ENCODE measurements at regions not wholly inside any gene's neighbourhood (a gene's known extent, or its start where the extent isn't known, plus 50 kb on each side); places are given as distances from the start of the nearest gene placed in this dataset.

DNA sequence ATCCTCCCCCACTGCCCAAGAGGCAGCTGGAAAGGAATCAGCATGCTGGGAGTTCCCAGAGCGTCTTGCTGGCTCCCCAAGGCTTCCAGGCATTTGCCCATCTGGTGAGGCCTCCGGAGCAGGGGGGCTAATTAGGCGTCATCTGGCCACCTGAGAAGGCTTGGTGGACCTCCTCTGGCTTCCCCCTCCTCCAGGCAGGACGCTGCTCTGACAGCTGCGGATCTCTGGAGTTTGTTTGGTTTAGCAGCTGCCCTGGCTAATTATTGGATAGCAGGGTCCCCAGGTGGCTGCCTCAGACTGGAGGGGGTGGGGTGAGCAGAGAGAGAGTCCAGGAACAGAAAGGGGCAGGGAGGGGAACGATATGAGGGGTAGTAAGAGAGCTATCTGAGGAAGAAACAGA lies 425.2 kb upstream of the MEX3C start:
- peak; percentile 6 for FAIRE-seq
- no peak for DNase-seq (ENCODE audit: insufficient read length, low spot score)
- TF ChIP-seq, protein P1, sequence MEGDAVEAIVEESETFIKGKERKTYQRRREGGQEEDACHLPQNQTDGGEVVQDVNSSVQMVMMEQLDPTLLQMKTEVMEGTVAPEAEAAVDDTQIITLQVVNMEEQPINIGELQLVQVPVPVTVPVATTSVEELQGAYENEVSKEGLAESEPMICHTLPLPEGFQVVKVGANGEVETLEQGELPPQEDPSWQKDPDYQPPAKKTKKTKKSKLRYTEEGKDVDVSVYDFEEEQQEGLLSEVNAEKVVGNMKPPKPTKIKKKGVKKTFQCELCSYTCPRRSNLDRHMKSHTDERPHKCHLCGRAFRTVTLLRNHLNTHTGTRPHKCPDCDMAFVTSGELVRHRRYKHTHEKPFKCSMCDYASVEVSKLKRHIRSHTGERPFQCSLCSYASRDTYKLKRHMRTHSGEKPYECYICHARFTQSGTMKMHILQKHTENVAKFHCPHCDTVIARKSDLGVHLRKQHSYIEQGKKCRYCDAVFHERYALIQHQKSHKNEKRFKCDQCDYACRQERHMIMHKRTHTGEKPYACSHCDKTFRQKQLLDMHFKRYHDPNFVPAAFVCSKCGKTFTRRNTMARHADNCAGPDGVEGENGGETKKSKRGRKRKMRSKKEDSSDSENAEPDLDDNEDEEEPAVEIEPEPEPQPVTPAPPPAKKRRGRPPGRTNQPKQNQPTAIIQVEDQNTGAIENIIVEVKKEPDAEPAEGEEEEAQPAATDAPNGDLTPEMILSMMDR (IDR thresholded peaks at IDR 0.05; ENCODE audit: insufficient read depth, missing control alignments) = no peak

DNA sequence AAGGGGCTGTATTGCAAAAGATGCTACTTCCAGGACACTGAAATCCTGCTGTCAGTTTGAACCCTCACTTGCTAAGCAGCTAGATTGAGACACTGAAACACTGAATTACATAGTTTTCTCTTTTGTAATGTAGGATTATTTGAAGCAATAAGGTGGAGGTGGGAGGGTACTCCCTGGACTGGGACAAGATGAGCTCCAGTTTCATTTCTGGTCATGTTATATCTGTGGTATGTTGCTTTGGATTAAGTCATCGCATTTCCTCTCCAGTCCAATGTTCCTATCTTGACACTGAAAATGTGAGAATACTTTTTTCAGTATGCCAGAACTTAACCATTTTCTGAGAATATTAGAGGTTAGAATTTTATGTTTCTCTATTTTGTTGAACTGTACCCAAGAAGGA lies 426.2 kb upstream of the MEX3C start:
- TF ChIP-seq, protein P1 (IDR thresholded peaks at IDR 0.05; ENCODE audit: insufficient read depth, missing control alignments) = no peak
- DNase-seq (ENCODE audit: insufficient read length, low spot score) = no peak
- no peak for FAIRE-seq

DNA sequence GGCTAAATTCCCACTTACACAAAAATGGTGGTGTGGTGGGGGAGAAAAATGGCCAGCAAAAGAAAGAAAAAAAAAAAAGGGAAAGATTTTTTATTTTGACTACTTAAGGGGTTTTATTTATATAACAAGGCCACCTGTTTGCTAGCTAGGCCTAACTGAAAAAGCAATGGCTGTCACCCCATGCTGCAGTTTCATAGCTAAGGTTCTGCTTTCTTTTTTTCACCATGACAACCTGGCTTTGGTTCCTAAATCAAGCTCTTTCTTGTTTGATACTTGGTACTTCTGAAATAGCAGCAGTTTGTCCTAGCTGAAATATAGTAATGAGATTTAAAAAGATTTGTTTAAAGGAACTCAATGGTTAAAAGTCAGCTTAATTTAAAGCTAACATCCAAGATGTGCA lies 433.2 kb upstream of the MEX3C start:
- TF ChIP-seq, protein P1 (IDR thresholded peaks at IDR 0.05; ENCODE audit: insufficient read depth, missing control alignments) = no peak
- FAIRE-seq (no peak), DNase-seq (ENCODE audit: insufficient read length, low spot score) (no peak)

DNA sequence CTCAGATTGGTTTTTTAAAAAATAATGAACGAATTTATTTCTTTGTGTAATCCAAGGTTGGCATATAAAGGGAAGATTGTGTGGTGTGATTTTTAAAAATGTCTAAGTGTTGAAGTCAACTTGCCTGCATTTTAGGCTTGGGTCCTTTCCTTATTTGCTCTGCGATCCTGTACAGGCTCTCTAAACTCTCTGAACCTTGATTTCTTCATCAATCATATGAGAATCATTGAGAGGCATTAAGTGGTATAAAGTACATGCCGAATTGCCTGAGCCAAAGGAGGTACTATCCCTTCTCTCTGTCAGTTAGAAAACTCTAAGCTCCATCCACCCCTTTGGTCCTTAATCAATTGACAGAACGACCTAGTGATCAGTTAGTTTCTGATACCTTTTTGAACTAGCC lies 440.4 kb upstream of the MEX3C start:
- FAIRE-seq (no peak), DNase-seq (ENCODE audit: insufficient read length, low spot score) (no peak)
- TF ChIP-seq, protein P1 (IDR thresholded peaks at IDR 0.05; ENCODE audit: insufficient read depth, missing control alignments) = no peak

DNA sequence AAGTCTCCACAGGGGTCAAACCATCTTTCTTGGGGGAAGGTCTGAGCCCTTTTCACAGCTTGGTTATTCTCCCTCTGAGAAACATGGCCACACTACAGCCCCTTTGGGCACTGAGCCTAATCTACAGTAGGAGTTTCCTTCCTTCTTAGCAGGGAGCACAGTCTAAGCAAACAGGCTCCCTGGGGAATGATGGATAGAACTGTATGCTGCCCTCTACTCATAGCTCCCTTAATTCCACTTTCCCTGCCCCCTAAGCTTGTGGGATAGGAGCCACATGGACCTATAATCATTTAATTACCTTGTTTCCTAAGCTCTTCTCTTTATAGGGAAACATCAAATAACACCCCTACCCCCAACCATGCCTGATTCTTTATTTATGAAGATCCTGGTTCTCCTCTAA lies 442.1 kb upstream of the MEX3C start:
- DNase-seq (ENCODE audit: insufficient read length, low spot score) = no peak
- TF ChIP-seq, protein P1 (IDR thresholded peaks at IDR 0.05; ENCODE audit: insufficient read depth, missing control alignments) = no peak
- FAIRE-seq = no peak

DNA sequence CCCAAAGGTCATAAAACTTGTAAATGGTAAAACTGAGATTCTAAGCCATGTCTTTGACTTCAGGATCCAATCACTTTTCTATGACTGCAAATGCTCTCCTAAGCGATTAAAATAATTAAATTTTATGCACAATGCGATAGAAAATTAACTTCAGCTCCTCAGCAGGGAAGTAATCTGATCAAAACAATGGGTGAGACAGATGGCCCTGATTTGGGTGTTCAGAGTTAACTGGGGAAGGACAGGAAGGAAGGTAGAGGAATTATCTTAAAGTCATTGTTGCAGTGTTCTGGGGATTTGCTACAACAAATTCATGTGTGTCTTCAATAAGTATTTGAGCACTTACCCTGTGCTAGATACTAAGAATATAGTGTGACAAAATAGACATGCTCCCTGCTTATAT lies 446.0 kb upstream of the MEX3C start:
- TF ChIP-seq, protein P1 (IDR thresholded peaks at IDR 0.05; ENCODE audit: insufficient read depth, missing control alignments) = no peak
- DNase-seq (ENCODE audit: insufficient read length, low spot score) = no peak
- peak; percentile 98 for FAIRE-seq

DNA sequence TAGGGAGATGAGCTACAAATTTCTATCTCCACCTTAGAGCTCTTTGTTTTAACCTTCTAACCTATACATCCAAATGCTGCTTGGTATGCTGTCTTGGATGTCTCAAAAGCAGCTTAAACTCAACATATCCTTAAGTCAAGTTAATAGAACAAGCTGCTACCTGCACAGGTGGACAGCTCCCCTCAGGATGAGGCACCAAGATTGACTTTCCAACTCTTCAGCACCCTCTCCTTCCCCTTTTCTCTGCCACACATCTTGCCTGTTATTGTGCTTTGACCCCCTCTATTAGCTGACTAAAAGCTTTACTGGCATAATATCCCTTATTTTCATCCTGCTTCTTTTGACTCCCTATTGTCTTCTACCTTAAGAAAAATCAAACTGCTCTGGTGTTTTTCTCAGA lies 448.1 kb upstream of the MEX3C start:
- peak; percentile 32 for FAIRE-seq
- TF ChIP-seq, protein P1 (IDR thresholded peaks at IDR 0.05; ENCODE audit: insufficient read depth, missing control alignments) = no peak
- DNase-seq (ENCODE audit: insufficient read length, low spot score) = no peak

All from D721Med (cell line).